Fibroblast of lung (primary cell): ENCODE measurements at regions not wholly inside any gene's neighbourhood (a gene's known extent, or its start where the extent isn't known, plus 50 kb on each side); places are given as distances from the start of the nearest gene placed in this dataset.

Source experiments
- DNase-seq, 2 donors: peaks; one replicate each; pipeline versions ENCODE4 v3.0.0 to v3.0.0-alpha.2; 2010; ENCODE audit warnings: low read depth in 2 of 2
- H2AFZ ChIP-seq: 2 replicates; pipeline ENCODE4 v1.5.1; 2012; ENCODE audit warnings: low read length, control low read depth, inconsistent platforms
- H3K27ac ChIP-seq: 2 replicates; pipeline ENCODE4 v1.5.1; 2011; ENCODE audit warnings: low read length, control low read depth; ENCODE audit not compliant: insufficient read depth
- H3K27me3 ChIP-seq: 2 replicates; pipeline ENCODE4 v1.5.1; 2011; ENCODE audit warnings: mild to moderate bottlenecking, low read length; ENCODE audit not compliant: control insufficient read depth, insufficient read depth
- H3K36me3 ChIP-seq: 2 replicates; pipeline ENCODE4 v1.5.1; 2011; ENCODE audit warnings: low read length; ENCODE audit not compliant: control insufficient read depth, insufficient read depth
- H3K4me1 ChIP-seq: 2 replicates; pipeline ENCODE4 v1.5.1; 2011; ENCODE audit warnings: low read length; ENCODE audit not compliant: control insufficient read depth, insufficient read depth; ENCODE audit errors: extremely low read depth
- H3K4me2 ChIP-seq: 2 replicates; pipeline ENCODE4 v1.5.1; 2011; ENCODE audit warnings: low read length, control low read depth; ENCODE audit not compliant: insufficient read depth; ENCODE audit errors: extremely low read depth
- H3K4me3 ChIP-seq, 4 experiments: fragments of 200-600 bp in 1 of 4; sonication (generic) in 1 of 4; replicated peaks in 1 of 4; 2 replicates each; pipeline ENCODE4 v1.5.1; 2011 to 2016; ENCODE audit warnings: low read length in 4 of 4, low read depth in 3 of 4, mild to moderate bottlenecking in 3 of 4, control low read depth in 2 of 4, inconsistent platforms in 1 of 4, mixed read lengths in 1 of 4; ENCODE audit not compliant: insufficient read depth in 1 of 4; ENCODE audit errors: control extremely low read depth in 1 of 4
- H3K79me2 ChIP-seq: 2 replicates; pipeline ENCODE4 v1.5.1; 2012; ENCODE audit warnings: mild to moderate bottlenecking, low read length, inconsistent platforms; ENCODE audit not compliant: control insufficient read depth, insufficient read depth
- H3K9ac ChIP-seq: 2 replicates; pipeline ENCODE4 v1.5.1; 2011; ENCODE audit warnings: mild to moderate bottlenecking, low read length, control low read depth; ENCODE audit not compliant: insufficient read depth
- H3K9me3 ChIP-seq: 2 replicates; pipeline ENCODE4 v1.5.1; 2012; ENCODE audit warnings: low read depth, low read length; ENCODE audit not compliant: control insufficient read depth, insufficient read depth
- H4K20me1 ChIP-seq: 2 replicates; pipeline ENCODE4 v1.5.1; 2011; ENCODE audit warnings: low read length; ENCODE audit not compliant: control insufficient read depth, insufficient read depth; ENCODE audit errors: extremely low read depth
- CTCF ChIP-seq, 2 donors: IDR thresholded peaks in 1 of 2; conservative IDR thresholded peaks in 1 of 2; 1 replicate in 1 of 2; 2 replicates in 1 of 2; pipeline ENCODE4 v1.5.1; 2011 to 2012; ENCODE audit warnings: low read length in 2 of 2, control low read depth in 1 of 2, inconsistent platforms in 1 of 2, low read depth in 1 of 2, mild to moderate bottlenecking in 1 of 2
- EZH2 ChIP-seq: IDR thresholded peaks from 2 replicates; pipeline ENCODE4 v1.5.1; 2012; ENCODE audit warnings: low read length, control low read depth, mild to moderate bottlenecking; ENCODE audit errors: missing control alignments

GRCh38 chr6:147933224-147933623 lies 409.4 kb upstream of the SASH1 start:
- Histone ChIP-seq H4K20me1 (no peaks in the 10 kb centered on the region), H3K4me3 (no peak overlapping the region), H3K27ac (no peak overlapping the region), H3K9me3 (no peaks in the 10 kb centered on the region), H3K36me3 (no peaks in the 10 kb centered on the region), H3K4me1 (no peaks in the 10 kb centered on the region), H3K79me2 (no peaks in the 10 kb centered on the region), H2AFZ (no peak overlapping the region), H3K27me3 (no peaks in the 10 kb centered on the region), H3K9ac (no peak overlapping the region), H3K4me2 (no peak overlapping the region)
- DNase-seq = no peak
- no peak for TF ChIP-seq EZH2
- no peak for TF ChIP-seq CTCF (conservative IDR thresholded peaks at IDR 0.05 in 1 of 2, IDR thresholded peaks at IDR 0.05 in 1 of 2; ENCODE audit: low read depth in 1 of 2, low read length in 2 of 2)

GRCh38 chr6:147935656-147936055 lies 407.0 kb upstream of the SASH1 start:
- Histone ChIP-seq H2AFZ (no peak overlapping the region), H3K27ac (no peak overlapping the region), H3K4me3 (no peak overlapping the region), H4K20me1 (no peaks in the 10 kb centered on the region), H3K4me1 (no peaks in the 10 kb centered on the region), H3K4me2 (no peak overlapping the region), H3K36me3 (no peaks in the 10 kb centered on the region), H3K79me2 (no peaks in the 10 kb centered on the region), H3K27me3 (no peaks in the 10 kb centered on the region), H3K9me3 (no peaks in the 10 kb centered on the region), H3K9ac (no peak overlapping the region)
- TF ChIP-seq CTCF (conservative IDR thresholded peaks at IDR 0.05 in 1 of 2, IDR thresholded peaks at IDR 0.05 in 1 of 2; ENCODE audit: low read depth in 1 of 2, low read length in 2 of 2) (no peak), EZH2 (no peak)
- DNase-seq = peak in 1 of 2 donors; percentile 21

GRCh38 chr6:147936703-147937470 lies 405.8 kb upstream of the SASH1 start:
- no peak for DNase-seq
- Histone ChIP-seq H3K27ac (no peak overlapping the region), H3K4me3 (no peak overlapping the region)

More at GRCh38 chr6:147936703-147937470, 405.8 kb upstream of the SASH1 start:
- H3K27me3 ChIP-seq = no peaks in the 10 kb centered on the region
- H2AFZ ChIP-seq = no peak overlapping the region
- H3K36me3 ChIP-seq = no peaks in the 10 kb centered on the region
- no peaks in the 10 kb centered on the region for H3K9me3 ChIP-seq
- H4K20me1 ChIP-seq = no peaks in the 10 kb centered on the region
- no peaks in the 10 kb centered on the region for H3K4me1 ChIP-seq
- H3K4me2 ChIP-seq = no peak overlapping the region
- H3K79me2 ChIP-seq = no peaks in the 10 kb centered on the region
- TF ChIP-seq EZH2 (no peak), CTCF (conservative IDR thresholded peaks at IDR 0.05 in 1 of 2, IDR thresholded peaks at IDR 0.05 in 1 of 2; ENCODE audit: low read depth in 1 of 2, low read length in 2 of 2) (no peak)
- H3K9ac ChIP-seq = no peak overlapping the region
